ENCODE measurements at regions not wholly inside any gene's neighbourhood (a gene's known extent, or its start where the extent isn't known, plus 50 kb on each side); places are given as distances from the start of the nearest gene placed in this dataset.

DNA sequence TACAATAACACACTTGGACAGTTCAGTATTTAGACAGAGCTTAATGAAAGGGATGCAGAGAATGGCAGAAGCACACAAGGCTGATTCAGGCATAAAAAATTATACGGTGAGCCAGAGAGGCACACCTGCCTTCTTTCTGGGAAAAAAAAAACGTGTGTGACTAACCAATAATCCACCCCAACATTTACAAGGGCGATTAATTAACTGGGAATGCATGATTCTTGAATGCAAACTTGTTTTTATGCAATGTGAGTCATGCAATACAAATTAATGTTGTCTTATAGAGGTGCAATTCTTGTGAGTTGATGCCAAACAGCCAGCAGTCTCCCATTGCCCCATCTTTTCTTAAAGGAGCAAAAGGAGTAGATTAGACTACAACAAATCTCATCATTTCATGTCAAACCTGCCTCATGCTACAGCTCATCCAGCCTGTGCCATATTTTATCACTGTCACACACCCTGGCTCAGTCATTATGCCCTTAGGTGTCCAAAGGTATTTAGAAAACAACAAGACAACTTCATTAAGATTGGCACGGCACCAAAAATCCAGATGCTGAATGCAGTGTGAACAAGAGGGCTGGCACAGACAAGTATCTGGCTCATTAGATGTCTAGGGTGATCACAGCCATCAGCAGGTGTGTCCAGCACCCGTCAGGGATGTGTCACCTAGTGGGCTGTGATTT lies 721.1 kb downstream of the EFNB2 start:
- DNase-seq = no peak
- H3K4me3 ChIP-seq (ENCODE audit: low read depth, low read length) = no peak overlapping the region
- no peak overlapping the region for H3K27ac Mint-ChIP-seq
- H3K27ac ChIP-seq (ENCODE audit: insufficient read depth, low read length, poor library complexity, severe bottlenecking) = no peak overlapping the region
- H3K36me3 Mint-ChIP-seq = no peaks in the 10 kb centered on the region
- H3K36me3 ChIP-seq (ENCODE audit: control insufficient read depth, insufficient read depth, low read length) = no peaks in the 10 kb centered on the region
- ATAC-seq (ENCODE audit: low read depth in 2 of 2) = no peak
- peaks cover 0 to 6% (median 0%) of the 10 kb centered on the region in 7 donors for H3K9me3 Mint-ChIP-seq
- H3K4me1 Mint-ChIP-seq = no peaks in the 10 kb centered on the region
- no peak overlapping the region for H3K4me3 Mint-ChIP-seq
- H3K27me3 ChIP-seq (ENCODE audit: control insufficient read depth, insufficient read depth, low read length) = no peaks in the 10 kb centered on the region
- H3K27me3 Mint-ChIP-seq = no peaks in the 10 kb centered on the region
- H3K9me3 ChIP-seq (ENCODE audit: control insufficient read depth in 2 of 2, low read length in 2 of 2) = no peaks in the 10 kb centered on the region
- no peaks in the 10 kb centered on the region for H3K4me1 ChIP-seq (ENCODE audit: control insufficient read depth, insufficient read depth, low read length, poor library complexity, severe bottlenecking)

DNA sequence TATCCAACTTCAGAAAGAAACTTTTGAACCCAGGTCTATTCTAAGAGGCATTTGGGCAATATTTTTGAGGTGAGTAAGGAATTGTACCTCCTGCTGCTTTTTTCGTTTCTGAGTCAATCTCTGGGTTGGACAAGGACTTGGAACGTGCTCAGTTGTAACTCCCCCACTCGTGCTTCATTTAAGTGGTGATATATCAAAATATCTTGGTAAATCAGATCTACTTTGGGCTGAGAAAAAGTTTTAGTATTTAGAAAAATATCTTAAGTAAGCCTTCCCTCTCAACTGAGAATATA lies 728.9 kb downstream of the EFNB2 start:
- Histone ChIP-seq H3K4me1 (ENCODE audit: control insufficient read depth, insufficient read depth, low read length, poor library complexity, severe bottlenecking) (no peaks in the 10 kb centered on the region), H3K4me3 (ENCODE audit: low read depth, low read length) (no peak overlapping the region), H3K27me3 (ENCODE audit: control insufficient read depth, insufficient read depth, low read length) (no peaks in the 10 kb centered on the region), H3K36me3 (ENCODE audit: control insufficient read depth, insufficient read depth, low read length) (no peaks in the 10 kb centered on the region), H3K27ac (ENCODE audit: insufficient read depth, low read length, poor library complexity, severe bottlenecking) (no peak overlapping the region), H3K9me3 (ENCODE audit: control insufficient read depth in 2 of 2, low read length in 2 of 2) (no peaks in the 10 kb centered on the region)
- DNase-seq (no peak), ATAC-seq (ENCODE audit: low read depth in 2 of 2) (no peak)
- no peaks in the 10 kb centered on the region for H3K27me3 Mint-ChIP-seq
- H3K36me3 Mint-ChIP-seq = no peaks in the 10 kb centered on the region
- H3K4me1 Mint-ChIP-seq = no peaks in the 10 kb centered on the region
- H3K27ac Mint-ChIP-seq = no peak overlapping the region
- H3K4me3 Mint-ChIP-seq = no peak overlapping the region
- peaks cover 0 to 13% (median 3%) of the 10 kb centered on the region in 7 donors for H3K9me3 Mint-ChIP-seq

DNA sequence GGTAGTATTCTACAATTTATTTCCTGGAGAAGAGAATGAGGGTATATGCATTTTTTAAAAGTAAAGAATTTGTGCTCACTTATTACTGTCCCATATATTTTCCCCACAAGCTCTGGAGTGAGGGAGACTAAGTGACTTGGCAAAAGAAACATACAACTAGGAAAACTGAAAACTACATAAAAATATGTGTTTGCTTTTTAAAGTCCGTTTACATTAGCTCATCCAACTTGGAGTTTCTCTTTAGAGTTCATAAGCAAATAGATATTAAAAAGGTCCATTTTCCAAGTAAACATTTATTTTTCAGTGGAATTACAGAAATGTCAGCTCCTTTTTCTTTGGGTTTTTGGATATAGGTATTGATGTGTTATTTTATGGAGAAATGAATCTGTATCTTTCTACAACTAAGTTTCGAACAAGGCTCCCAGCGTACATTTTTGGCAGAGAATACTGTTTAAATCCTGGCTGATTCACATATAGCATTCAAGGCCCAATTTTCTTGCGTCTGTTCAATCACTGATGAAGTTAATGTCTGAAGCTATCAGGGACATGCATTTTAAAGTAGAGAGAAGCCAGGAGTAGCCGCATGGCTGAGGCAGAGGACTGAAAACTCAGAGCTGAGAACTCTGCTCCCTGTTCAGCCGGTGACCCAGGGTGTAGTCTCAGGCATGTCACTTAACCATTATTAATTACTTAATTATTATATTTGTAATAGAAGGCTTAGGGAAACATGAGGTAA lies 729.4 kb downstream of the EFNB2 start:
- no peak overlapping the region for H3K4me3 ChIP-seq (ENCODE audit: low read depth, low read length)
- peaks cover 0 to 13% (median 3%) of the 10 kb centered on the region in 7 donors for H3K9me3 Mint-ChIP-seq
- no peaks in the 10 kb centered on the region for H3K27me3 Mint-ChIP-seq
- ATAC-seq (ENCODE audit: low read depth in 2 of 2) (no peak), DNase-seq (no peak)
- no peaks in the 10 kb centered on the region for H3K36me3 Mint-ChIP-seq
- H3K27me3 ChIP-seq (ENCODE audit: control insufficient read depth, insufficient read depth, low read length) = no peaks in the 10 kb centered on the region
- no peak overlapping the region for H3K27ac Mint-ChIP-seq
- no peaks in the 10 kb centered on the region for H3K36me3 ChIP-seq (ENCODE audit: control insufficient read depth, insufficient read depth, low read length)
- no peaks in the 10 kb centered on the region for H3K4me1 ChIP-seq (ENCODE audit: control insufficient read depth, insufficient read depth, low read length, poor library complexity, severe bottlenecking)
- no peak overlapping the region for H3K4me3 Mint-ChIP-seq
- no peaks in the 10 kb centered on the region for H3K9me3 ChIP-seq (ENCODE audit: control insufficient read depth in 2 of 2, low read length in 2 of 2)
- H3K4me1 Mint-ChIP-seq = no peaks in the 10 kb centered on the region
- no peak overlapping the region for H3K27ac ChIP-seq (ENCODE audit: insufficient read depth, low read length, poor library complexity, severe bottlenecking)

DNA sequence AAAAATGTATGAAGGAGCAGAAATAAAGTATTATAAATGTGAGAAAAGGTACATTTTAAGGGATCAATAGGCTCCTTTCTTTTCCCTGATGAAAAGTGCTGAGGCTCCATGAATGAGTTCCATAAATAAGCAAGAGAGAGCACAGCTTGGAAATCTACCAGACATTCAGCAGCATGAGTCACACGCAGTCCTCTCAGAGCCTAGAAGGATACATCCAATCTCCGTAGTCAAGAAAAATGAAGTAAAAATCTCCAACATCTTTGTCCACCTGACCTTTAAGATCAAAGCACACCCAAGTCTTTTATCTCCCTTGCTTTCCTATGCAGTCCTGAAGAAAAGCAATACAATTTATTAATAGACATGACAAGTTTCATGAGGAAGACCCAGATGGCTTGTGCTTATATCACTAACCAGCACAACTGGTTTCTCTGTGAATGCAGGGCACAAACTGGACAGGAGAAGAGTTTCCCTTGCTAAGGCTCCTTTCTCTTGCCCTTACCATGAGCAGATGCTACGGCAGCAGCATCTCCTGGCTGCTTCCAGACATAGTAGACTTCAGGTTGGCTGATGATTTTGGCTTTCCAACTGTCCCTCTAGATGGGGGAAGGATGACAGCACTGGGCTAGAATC lies 730.8 kb downstream of the EFNB2 start:
- no peak for ATAC-seq (ENCODE audit: low read depth in 2 of 2)
- H3K9me3 Mint-ChIP-seq = peaks cover 0 to 10% (median 3%) of the 10 kb centered on the region in 7 donors
- H3K4me3 ChIP-seq (ENCODE audit: low read depth, low read length) = no peak overlapping the region

DNA sequence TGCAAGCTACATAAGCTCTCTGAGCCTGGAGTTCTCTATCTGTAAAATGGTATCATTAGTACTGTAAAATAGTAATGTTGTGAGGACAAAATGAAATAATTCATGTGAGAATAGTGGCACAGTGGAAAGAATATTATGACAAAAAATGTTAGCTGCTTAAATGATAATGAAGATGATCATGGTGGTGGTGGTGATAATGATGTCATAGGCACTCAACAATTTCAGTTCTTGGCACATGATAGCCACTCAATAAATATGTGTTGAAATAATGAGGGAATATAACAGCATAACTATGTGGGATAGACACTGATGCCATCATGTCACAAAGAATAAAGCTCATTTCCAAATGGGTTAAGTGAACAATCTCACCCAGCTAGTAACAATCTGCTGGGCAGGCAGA lies 736.3 kb downstream of the EFNB2 start:
- no peak overlapping the region for H3K27ac Mint-ChIP-seq
- H3K4me1 Mint-ChIP-seq = no peaks in the 10 kb centered on the region
- Histone ChIP-seq H3K4me3 (ENCODE audit: low read depth, low read length) (no peak overlapping the region), H3K36me3 (ENCODE audit: control insufficient read depth, insufficient read depth, low read length) (no peaks in the 10 kb centered on the region), H3K27ac (ENCODE audit: insufficient read depth, low read length, poor library complexity, severe bottlenecking) (no peak overlapping the region), H3K9me3 (ENCODE audit: control insufficient read depth in 2 of 2, low read length in 2 of 2) (no peaks in the 10 kb centered on the region), H3K4me1 (ENCODE audit: control insufficient read depth, insufficient read depth, low read length, poor library complexity, severe bottlenecking) (no peaks in the 10 kb centered on the region), H3K27me3 (ENCODE audit: control insufficient read depth, insufficient read depth, low read length) (no peaks in the 10 kb centered on the region)
- H3K36me3 Mint-ChIP-seq = no peaks in the 10 kb centered on the region
- H3K9me3 Mint-ChIP-seq = peaks cover 0 to 7% (median 3%) of the 10 kb centered on the region in 7 donors
- ATAC-seq (ENCODE audit: low read depth in 2 of 2) (no peak), DNase-seq (no peak)
- no peaks in the 10 kb centered on the region for H3K27me3 Mint-ChIP-seq
- no peak overlapping the region for H3K4me3 Mint-ChIP-seq

More for the DNA sequence above, 730.8 kb downstream of the EFNB2 start:
- Mint-ChIP-seq H3K27me3 (no peaks in the 10 kb centered on the region), H3K27ac (no peak overlapping the region), H3K36me3 (no peaks in the 10 kb centered on the region), H3K4me3 (no peak overlapping the region), H3K4me1 (no peaks in the 10 kb centered on the region)
- no peaks in the 10 kb centered on the region for H3K4me1 ChIP-seq (ENCODE audit: control insufficient read depth, insufficient read depth, low read length, poor library complexity, severe bottlenecking)
- no peak for DNase-seq
- no peaks in the 10 kb centered on the region for H3K36me3 ChIP-seq (ENCODE audit: control insufficient read depth, insufficient read depth, low read length)
- no peaks in the 10 kb centered on the region for H3K27me3 ChIP-seq (ENCODE audit: control insufficient read depth, insufficient read depth, low read length)
- H3K9me3 ChIP-seq (ENCODE audit: control insufficient read depth in 2 of 2, low read length in 2 of 2) = no peaks in the 10 kb centered on the region
- H3K27ac ChIP-seq (ENCODE audit: insufficient read depth, low read length, poor library complexity, severe bottlenecking) = no peak overlapping the region

DNA sequence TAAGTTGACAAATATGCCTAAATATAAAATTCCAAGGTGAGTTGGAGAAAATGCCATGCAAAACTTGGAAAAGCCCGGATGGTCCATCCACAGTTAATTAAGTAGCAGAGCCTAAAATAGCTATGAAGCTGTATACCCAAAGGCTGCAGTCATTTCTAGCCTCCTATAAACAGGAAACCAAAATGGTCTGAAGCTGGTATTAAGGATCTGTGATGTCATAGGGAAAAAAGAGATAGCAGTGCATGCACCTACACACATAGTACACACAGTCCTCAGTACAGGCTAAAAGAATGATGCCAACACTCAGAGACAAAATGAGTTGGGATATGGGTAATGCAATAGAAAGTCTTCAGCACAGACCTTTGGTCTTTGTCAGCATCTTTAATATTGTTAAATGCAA lies 736.9 kb downstream of the EFNB2 start:
- no peak overlapping the region for H3K27ac Mint-ChIP-seq
- no peaks in the 10 kb centered on the region for H3K27me3 Mint-ChIP-seq
- no peak overlapping the region for H3K4me3 Mint-ChIP-seq
- peaks cover 3 to 12% (median 3%) of the 10 kb centered on the region in 7 donors for H3K9me3 Mint-ChIP-seq
- Histone ChIP-seq H3K4me3 (ENCODE audit: low read depth, low read length) (no peak overlapping the region), H3K9me3 (ENCODE audit: control insufficient read depth in 2 of 2, low read length in 2 of 2) (no peaks in the 10 kb centered on the region), H3K4me1 (ENCODE audit: control insufficient read depth, insufficient read depth, low read length, poor library complexity, severe bottlenecking) (no peaks in the 10 kb centered on the region), H3K36me3 (ENCODE audit: control insufficient read depth, insufficient read depth, low read length) (no peaks in the 10 kb centered on the region), H3K27me3 (ENCODE audit: control insufficient read depth, insufficient read depth, low read length) (no peaks in the 10 kb centered on the region), H3K27ac (ENCODE audit: insufficient read depth, low read length, poor library complexity, severe bottlenecking) (no peak overlapping the region)
- H3K4me1 Mint-ChIP-seq = no peaks in the 10 kb centered on the region
- no peak for DNase-seq
- ATAC-seq (ENCODE audit: low read depth in 2 of 2) = no peak
- no peaks in the 10 kb centered on the region for H3K36me3 Mint-ChIP-seq

DNA sequence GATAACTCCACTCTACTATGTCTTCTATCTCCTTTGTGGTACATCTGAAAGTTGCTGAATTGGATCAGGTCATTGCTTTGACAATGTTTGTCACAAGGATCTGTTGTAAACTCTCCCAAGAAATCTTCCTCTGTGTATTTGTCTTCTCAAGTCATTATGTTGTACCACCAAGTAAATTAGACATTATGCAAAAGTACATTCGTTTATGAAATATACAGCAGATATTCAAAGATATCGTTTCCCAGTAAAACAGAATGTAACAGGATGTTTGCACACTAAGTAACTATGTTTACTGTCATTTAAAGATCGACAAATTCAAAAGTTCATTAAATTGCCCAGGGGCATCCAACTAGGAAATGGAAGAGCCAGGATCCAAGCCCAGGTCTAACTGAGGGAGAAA lies 739.4 kb downstream of the EFNB2 start:
- H3K27ac Mint-ChIP-seq = no peak overlapping the region

More for the DNA sequence above, 739.4 kb downstream of the EFNB2 start:
- Histone ChIP-seq H3K4me3 (ENCODE audit: low read depth, low read length) (no peak overlapping the region), H3K27me3 (ENCODE audit: control insufficient read depth, insufficient read depth, low read length) (no peaks in the 10 kb centered on the region), H3K4me1 (ENCODE audit: control insufficient read depth, insufficient read depth, low read length, poor library complexity, severe bottlenecking) (no peaks in the 10 kb centered on the region), H3K27ac (ENCODE audit: insufficient read depth, low read length, poor library complexity, severe bottlenecking) (no peak overlapping the region), H3K9me3 (ENCODE audit: control insufficient read depth in 2 of 2, low read length in 2 of 2) (no peaks in the 10 kb centered on the region), H3K36me3 (ENCODE audit: control insufficient read depth, insufficient read depth, low read length) (no peaks in the 10 kb centered on the region)
- H3K4me1 Mint-ChIP-seq = no peaks in the 10 kb centered on the region
- no peaks in the 10 kb centered on the region for H3K36me3 Mint-ChIP-seq
- ATAC-seq (ENCODE audit: low read depth in 2 of 2) (no peak), DNase-seq (no peak)
- H3K27me3 Mint-ChIP-seq = no peaks in the 10 kb centered on the region
- H3K9me3 Mint-ChIP-seq = peaks cover 3 to 15% (median 5%) of the 10 kb centered on the region in 7 donors
- no peak overlapping the region for H3K4me3 Mint-ChIP-seq

Data from CD4-positive, CD25-positive, alpha-beta regulatory T cell (primary cell).